HEK293T (cell line): ENCODE measurements at regions not wholly inside any gene's neighbourhood (a gene's known extent, or its start where the extent isn't known, plus 50 kb on each side); places are given as distances from the start of the nearest gene placed in this dataset.

ENCODE experiments used
- BHLHE40 ChIP-seq: fragments of 450-650 bp; IDR thresholded peaks from 2 replicates; pipeline ENCODE4 v1.6.1; 2016; ENCODE audit warnings: mild to moderate bottlenecking, moderate library complexity, borderline replicate concordance
- FOXK2 ChIP-seq: fragments of 450-650 bp; IDR thresholded peaks from 2 replicates; pipeline ENCODE4 v1.6.1; 2016; ENCODE audit warnings: mild to moderate bottlenecking
- HDGF ChIP-seq: fragments of 450-650 bp; IDR thresholded peaks from 2 replicates; pipeline ENCODE4 v1.6.1; 2017; ENCODE audit warnings: antibody characterized with exemption, borderline replicate concordance
- TARDBP ChIP-seq: fragments of 450-650 bp; IDR thresholded peaks from 2 replicates; pipeline ENCODE4 v1.6.1; 2016
- ZNF384 ChIP-seq: fragments of 450-650 bp; IDR thresholded peaks from 2 replicates; pipeline ENCODE4 v1.6.1; 2016
- TF ChIP-seq, protein P1 (sequence below): fragments of 450-650 bp; IDR thresholded peaks from 2 replicates; pipeline ENCODE4 v1.6.1; 2016

DNA sequence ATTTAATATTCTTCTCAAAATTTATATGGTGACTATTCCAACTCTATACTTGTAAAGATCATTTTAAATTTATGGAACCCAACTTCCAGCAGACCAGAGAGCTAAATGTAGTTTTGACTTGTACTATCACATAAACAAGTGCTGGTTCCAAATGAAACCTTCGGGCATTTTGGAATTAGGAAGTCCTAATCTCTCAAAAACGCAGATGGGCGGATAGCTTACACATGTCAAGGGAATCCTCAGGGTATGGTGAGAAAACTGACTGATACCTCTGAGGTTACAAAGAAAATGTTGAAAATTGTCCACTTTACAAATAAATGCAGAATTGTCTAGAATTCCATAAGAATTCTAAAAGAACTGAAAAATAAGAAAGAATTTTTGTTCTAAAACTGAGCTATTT is 224.1 kb downstream of the SS18 start:
- TF ChIP-seq FOXK2, result no peak
- TF ChIP-seq ZNF384, result no peak
- TF ChIP-seq, protein P1, sequence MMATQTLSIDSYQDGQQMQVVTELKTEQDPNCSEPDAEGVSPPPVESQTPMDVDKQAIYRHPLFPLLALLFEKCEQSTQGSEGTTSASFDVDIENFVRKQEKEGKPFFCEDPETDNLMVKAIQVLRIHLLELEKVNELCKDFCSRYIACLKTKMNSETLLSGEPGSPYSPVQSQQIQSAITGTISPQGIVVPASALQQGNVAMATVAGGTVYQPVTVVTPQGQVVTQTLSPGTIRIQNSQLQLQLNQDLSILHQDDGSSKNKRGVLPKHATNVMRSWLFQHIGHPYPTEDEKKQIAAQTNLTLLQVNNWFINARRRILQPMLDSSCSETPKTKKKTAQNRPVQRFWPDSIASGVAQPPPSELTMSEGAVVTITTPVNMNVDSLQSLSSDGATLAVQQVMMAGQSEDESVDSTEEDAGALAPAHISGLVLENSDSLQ, result no peak
- no peak for TF ChIP-seq BHLHE40
- no peak for TF ChIP-seq TARDBP
- TF ChIP-seq HDGF, result no peak
